ENCODE measurements at regions not wholly inside any gene's neighbourhood (a gene's known extent, or its start where the extent isn't known, plus 50 kb on each side); places are given as distances from the start of the nearest gene placed in this dataset.

DNA sequence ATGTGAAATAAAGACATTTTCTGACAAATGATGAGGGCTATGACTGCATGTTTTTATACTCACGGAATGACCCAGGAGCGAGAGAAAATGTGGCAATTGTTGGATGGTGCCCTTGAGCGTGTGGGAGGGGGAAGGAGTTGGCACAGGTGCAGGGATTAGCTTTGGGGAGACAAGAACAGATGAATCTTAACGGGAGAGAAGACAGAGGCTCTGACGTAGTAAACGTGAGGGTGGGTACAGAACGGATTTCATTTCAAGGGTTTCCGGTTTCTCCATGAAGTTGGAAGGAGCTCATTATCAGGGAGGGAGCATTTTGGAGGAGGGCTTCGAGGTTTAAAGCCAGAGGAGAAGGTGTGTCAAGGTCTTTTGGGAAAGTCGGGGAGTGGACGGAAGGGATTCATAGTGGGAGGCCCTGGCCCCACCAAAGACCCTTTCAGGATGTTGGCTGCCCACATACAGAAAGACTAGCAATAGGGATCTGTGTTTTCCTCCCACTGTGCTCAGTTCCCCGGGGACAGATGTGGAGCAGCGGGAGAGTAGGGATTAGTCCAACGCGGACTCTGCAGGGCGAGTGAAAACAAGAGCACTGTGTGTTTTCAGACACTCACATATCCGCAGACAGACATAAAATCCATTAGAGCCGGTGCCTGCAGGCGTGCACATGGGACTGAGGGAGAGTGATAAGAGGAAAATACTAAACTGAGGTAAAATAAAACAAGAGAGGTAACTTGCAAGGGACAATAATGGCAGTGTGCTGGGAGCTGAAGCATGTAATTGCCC, 584.1 kb downstream of the AJAP1 start:
- no peak for TF ChIP-seq SIN3A (IDR thresholded peaks at IDR 0.05; ENCODE audit: borderline replicate concordance, insufficient read depth, low read length)
- no peak for TF ChIP-seq POLR2AphosphoS5 (IDR thresholded peaks at IDR 0.05; ENCODE audit: low read depth, low read length)

Measured in PFSK-1 (cell line).